Loucy (cell line): ENCODE measurements at regions not wholly inside any gene's neighbourhood (a gene's known extent, or its start where the extent isn't known, plus 50 kb on each side); places are given as distances from the start of the nearest gene placed in this dataset.

Experiments
- H2AFZ ChIP-seq: fragments of 200-600 bp; sonication (generic); 2 replicates; pipeline ENCODE4 v1.6.0; 2016; ENCODE audit warnings: antibody characterized with exemption, mild to moderate bottlenecking, low read length, moderate library complexity
- H3F3A ChIP-seq: fragments of 200-600 bp; 2 replicates; pipeline ENCODE4 v1.6.0; 2016; ENCODE audit warnings: antibody characterized with exemption, low read depth, mild to moderate bottlenecking
- H3K27me3 ChIP-seq: fragments of 200-600 bp; sonication (generic); 2 replicates; pipeline ENCODE4 v1.6.1; 2014; ENCODE audit warnings: low read length, mild to moderate bottlenecking; ENCODE audit not compliant: insufficient read depth, poor library complexity, severe bottlenecking
- H3K36me3 ChIP-seq: fragments of 200-600 bp; sonication (generic); 2 replicates; pipeline ENCODE4 v1.6.1; 2016; ENCODE audit warnings: low read length; ENCODE audit not compliant: insufficient read depth
- H3K4me1 ChIP-seq: fragments of 200-600 bp; sonication (generic); 2 replicates; pipeline ENCODE4 v1.5.1; 2014; ENCODE audit warnings: low read length, mild to moderate bottlenecking; ENCODE audit not compliant: insufficient read depth, poor library complexity, severe bottlenecking
- H3K4me2 ChIP-seq: fragments of 200-600 bp; sonication (generic); 2 replicates; pipeline ENCODE4 v1.6.0; 2014; ENCODE audit warnings: antibody characterized with exemption, low read length, low read depth, mild to moderate bottlenecking; ENCODE audit not compliant: poor library complexity, severe bottlenecking
- H3K4me3 ChIP-seq: fragments of 200-600 bp; sonication (generic); 2 replicates; pipeline ENCODE4 v1.5.1; 2014; ENCODE audit warnings: low read length, mild to moderate bottlenecking, mixed read lengths; ENCODE audit not compliant: poor library complexity, severe bottlenecking
- H3K79me2 ChIP-seq: fragments of 200-600 bp; sonication (generic); 2 replicates; pipeline ENCODE4 v1.6.1; 2014; ENCODE audit warnings: low read length; ENCODE audit not compliant: insufficient read depth
- H3K9ac ChIP-seq: fragments of 200-600 bp; sonication (generic); 2 replicates; pipeline ENCODE4 v1.6.0; 2014; ENCODE audit warnings: mild to moderate bottlenecking, low read depth, low read length, moderate library complexity; ENCODE audit not compliant: poor library complexity, severe bottlenecking
- H3K9me2 ChIP-seq: fragments of 200-600 bp; sonication (generic); replicated peaks from 2 replicates; pipeline ENCODE4 v1.6.1; 2016; ENCODE audit warnings: low read depth, low read length, mixed read lengths
- H3K9me3 ChIP-seq: fragments of 200-600 bp; sonication (generic); 2 replicates; pipeline ENCODE4 v1.6.1; 2014; ENCODE audit warnings: mild to moderate bottlenecking, antibody characterized with exemption, low read length, low read depth; ENCODE audit not compliant: insufficient read depth
- H4K20me1 ChIP-seq: fragments of 200-600 bp; sonication (generic); 2 replicates; pipeline ENCODE4 v1.6.0; 2014; ENCODE audit warnings: antibody characterized with exemption, low read length, mild to moderate bottlenecking; ENCODE audit not compliant: insufficient read depth, poor library complexity, severe bottlenecking
- EZH2phosphoT487 ChIP-seq: fragments of 200-600 bp; IDR thresholded peaks from 2 replicates; pipeline ENCODE4 v1.6.1; 2018; ENCODE audit warnings: antibody characterized with exemption, mild to moderate bottlenecking, moderate library complexity, borderline replicate concordance
- TF ChIP-seq, protein P1 (sequence below): fragments of 200-600 bp; sonication (generic); conservative IDR thresholded peaks from 2 replicates; pipeline ENCODE4 v1.5.1; 2014; ENCODE audit warnings: mild to moderate bottlenecking, antibody characterized with exemption, low read length

DNA sequence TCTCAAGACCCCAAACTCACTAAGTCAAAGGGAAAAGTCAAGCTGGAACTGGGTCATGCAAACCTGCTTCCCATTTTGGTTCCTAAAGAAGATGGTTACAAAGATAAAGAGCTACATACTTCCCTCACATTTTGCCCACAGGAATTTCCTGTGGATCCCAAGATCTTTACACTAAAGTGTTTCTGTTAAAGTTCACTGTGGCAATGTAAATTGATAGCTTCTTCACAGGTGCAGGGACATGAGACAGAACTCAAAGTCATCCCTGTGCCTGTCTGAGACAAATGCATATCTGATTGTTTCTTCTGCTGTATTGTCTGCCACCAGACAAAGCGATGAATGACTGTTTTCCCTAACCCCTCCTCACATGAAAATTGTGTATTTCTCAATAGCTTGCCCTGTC, 567.8 kb downstream of the ZIC1 start:
- Histone ChIP-seq H4K20me1 (no peaks in the 10 kb centered on the region), H3K9me3 (no peaks in the 10 kb centered on the region), H3K4me2 (no peak overlapping the region), H2AFZ (no peak overlapping the region), H3K4me3 (no peak overlapping the region), H3K4me1 (no peaks in the 10 kb centered on the region), H3F3A (no peaks in the 10 kb centered on the region), H3K9me2 (no peaks in the 10 kb centered on the region), H3K36me3 (no peaks in the 10 kb centered on the region), H3K79me2 (no peaks in the 10 kb centered on the region), H3K9ac (no peak overlapping the region), H3K27me3 (no peaks in the 10 kb centered on the region)
- TF ChIP-seq EZH2phosphoT487: no peak
- TF ChIP-seq, protein P1, sequence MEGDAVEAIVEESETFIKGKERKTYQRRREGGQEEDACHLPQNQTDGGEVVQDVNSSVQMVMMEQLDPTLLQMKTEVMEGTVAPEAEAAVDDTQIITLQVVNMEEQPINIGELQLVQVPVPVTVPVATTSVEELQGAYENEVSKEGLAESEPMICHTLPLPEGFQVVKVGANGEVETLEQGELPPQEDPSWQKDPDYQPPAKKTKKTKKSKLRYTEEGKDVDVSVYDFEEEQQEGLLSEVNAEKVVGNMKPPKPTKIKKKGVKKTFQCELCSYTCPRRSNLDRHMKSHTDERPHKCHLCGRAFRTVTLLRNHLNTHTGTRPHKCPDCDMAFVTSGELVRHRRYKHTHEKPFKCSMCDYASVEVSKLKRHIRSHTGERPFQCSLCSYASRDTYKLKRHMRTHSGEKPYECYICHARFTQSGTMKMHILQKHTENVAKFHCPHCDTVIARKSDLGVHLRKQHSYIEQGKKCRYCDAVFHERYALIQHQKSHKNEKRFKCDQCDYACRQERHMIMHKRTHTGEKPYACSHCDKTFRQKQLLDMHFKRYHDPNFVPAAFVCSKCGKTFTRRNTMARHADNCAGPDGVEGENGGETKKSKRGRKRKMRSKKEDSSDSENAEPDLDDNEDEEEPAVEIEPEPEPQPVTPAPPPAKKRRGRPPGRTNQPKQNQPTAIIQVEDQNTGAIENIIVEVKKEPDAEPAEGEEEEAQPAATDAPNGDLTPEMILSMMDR: no peak

DNA sequence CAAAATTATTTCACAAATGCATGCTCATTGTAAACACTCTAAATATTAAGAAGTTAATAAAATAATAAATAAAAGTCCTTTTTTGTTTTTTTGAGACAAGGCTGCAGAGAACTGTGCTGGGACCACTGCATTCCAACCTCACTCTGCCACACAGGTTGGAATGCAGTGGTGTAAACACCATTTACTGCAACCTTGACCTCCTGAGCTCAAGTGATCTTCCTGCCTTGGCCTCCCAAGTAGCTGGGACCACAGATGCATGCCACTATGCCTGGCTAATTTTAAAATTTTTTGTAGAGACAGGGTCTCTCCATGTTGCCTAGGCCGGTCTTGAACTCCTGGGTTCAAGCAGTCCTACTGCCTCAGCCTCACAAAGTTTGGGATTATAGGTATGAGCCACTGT, 578.4 kb downstream of the ZIC1 start:
- Histone ChIP-seq H3K9ac (no peak overlapping the region), H3K9me2 (no peaks in the 10 kb centered on the region), H4K20me1 (no peaks in the 10 kb centered on the region), H3K4me3 (no peak overlapping the region), H3K9me3 (no peaks in the 10 kb centered on the region), H3K36me3 (no peaks in the 10 kb centered on the region), H3K79me2 (no peaks in the 10 kb centered on the region), H3K27me3 (no peaks in the 10 kb centered on the region), H3K4me2 (no peak overlapping the region), H2AFZ (no peak overlapping the region), H3F3A (no peaks in the 10 kb centered on the region), H3K4me1 (no peaks in the 10 kb centered on the region)
- TF ChIP-seq, protein P1: no peak
- no peak for TF ChIP-seq EZH2phosphoT487

DNA sequence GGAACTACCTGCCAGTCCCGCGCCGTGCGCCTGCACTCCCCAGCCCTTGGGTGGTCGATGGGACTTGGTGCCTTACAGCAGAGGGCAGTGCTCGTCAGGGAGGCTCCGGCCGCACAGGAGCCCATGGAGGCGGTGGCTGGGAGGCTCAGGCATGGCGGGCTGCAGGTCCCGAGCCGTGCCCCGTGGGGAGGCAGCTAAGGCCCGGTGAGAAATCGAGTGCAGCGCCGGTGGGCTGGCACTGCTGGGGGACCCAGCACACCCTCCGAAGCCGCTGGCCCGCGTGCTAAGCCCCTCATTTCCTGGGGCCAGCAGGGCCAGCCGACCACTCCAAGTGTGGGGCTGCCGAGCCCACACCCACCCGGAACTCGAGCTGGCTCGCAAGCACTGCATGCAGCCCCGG, 580.2 kb downstream of the ZIC1 start:
- Histone ChIP-seq H3K27me3 (no peaks in the 10 kb centered on the region), H3K9me2 (no peaks in the 10 kb centered on the region), H3F3A (no peaks in the 10 kb centered on the region), H3K9me3 (no peaks in the 10 kb centered on the region), H3K36me3 (no peaks in the 10 kb centered on the region), H3K9ac (no peak overlapping the region), H3K79me2 (no peaks in the 10 kb centered on the region), H3K4me2 (no peak overlapping the region), H3K4me3 (no peak overlapping the region), H4K20me1 (no peaks in the 10 kb centered on the region), H2AFZ (no peak overlapping the region), H3K4me1 (no peaks in the 10 kb centered on the region)
- TF ChIP-seq, protein P1: no peak
